ENCODE measurements at regions not wholly inside any gene's neighbourhood (a gene's known extent, or its start where the extent isn't known, plus 50 kb on each side); places are given as distances from the start of the nearest gene placed in this dataset.

DNA sequence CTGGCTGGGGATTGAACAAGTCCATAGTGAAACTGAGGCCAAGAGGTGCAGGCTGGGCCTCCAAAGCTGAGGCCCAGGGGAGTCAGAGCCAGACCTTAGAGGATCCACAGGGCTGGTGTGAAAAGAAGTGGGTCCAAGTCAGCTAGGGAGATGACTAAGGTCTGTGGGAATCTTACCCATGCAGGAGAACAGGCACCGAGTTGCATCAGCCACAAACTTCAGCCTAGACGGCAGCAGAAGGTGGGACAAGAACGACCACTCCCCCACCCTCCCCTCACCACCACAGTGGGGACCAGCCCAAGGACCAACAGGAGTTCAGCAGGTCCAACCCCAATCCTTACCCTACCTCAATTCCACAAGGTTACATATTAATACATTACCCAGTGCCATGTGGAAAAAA lies 282.3 kb downstream of the TTLL7 start:
- no peak for TF ChIP-seq POLR2AphosphoS5 (IDR thresholded peaks at IDR 0.05)
- TF ChIP-seq EP300 (IDR thresholded peaks at IDR 0.05) = no peak
